ENCODE measurements at regions not wholly inside any gene's neighbourhood (a gene's known extent, or its start where the extent isn't known, plus 50 kb on each side); places are given as distances from the start of the nearest gene placed in this dataset.
"Not testable (repeated sequence)": the region's sequence is repeated elsewhere in the genome, so short reads cannot be mapped to it uniquely, and the experiment has no call there.

DNA sequence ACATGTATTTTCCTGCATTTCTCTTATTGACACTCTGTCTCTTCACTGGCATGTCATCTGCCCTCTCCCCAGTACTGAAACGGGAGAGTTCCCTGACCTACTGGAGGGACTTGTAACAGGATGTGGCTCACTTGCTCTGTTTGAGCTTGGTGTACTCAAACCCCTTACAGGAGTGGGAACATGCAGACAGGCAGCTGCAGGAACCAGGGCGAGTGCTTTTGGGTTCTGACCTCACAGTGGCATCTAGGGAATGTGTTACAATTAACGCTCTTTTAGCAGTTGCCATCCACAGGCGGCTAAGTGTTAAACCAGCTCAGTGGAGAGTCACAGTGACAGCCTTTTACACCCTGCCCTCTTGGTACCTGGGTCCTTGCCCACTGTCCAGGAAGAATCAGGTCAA lies 300.3 kb upstream of the GRAMD2B start:
- 75 to 86% (median 83%) methylated on average over 4 of the region's 4 CpGs for WGBS, 3 donors
- no peak overlapping the region for H3K27ac ChIP-seq (ENCODE audit: low read depth, low read length)

DNA sequence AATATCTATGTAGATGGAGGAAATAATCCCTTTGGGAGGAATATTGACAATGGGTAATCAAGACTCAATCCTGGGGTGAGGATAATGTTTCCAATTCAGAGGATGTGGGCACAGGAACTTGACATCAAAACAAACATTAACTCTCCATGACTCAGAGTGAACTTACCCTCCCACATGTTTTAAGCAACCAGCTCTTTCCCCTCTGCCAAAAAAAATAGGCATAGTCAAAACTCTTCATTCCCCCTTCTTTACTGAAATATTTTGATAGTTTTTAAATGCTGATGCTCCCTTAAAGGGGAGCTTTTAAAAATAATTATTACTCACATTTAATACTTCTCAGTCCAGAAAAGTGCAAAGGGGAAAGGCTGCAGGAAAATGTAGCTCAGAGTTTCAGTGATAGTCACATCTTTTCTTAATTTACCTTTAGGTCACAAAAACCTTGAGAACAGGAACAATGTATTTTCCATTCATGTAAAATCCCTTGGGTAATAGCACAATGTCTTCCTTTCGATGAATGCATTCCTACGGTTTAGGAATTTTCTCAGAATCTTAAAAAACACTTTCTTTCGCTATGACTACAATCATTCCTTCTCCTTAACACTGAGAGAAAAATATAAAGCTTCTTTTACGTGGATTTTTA lies 298.4 kb upstream of the GRAMD2B start:
- whole genome bisulfite sequencing, 3 donors = 67 to 84% (median 68%) methylated on average over 4 of the region's 4 CpGs
- H3K27ac ChIP-seq (ENCODE audit: low read depth, low read length) = no peak overlapping the region

DNA sequence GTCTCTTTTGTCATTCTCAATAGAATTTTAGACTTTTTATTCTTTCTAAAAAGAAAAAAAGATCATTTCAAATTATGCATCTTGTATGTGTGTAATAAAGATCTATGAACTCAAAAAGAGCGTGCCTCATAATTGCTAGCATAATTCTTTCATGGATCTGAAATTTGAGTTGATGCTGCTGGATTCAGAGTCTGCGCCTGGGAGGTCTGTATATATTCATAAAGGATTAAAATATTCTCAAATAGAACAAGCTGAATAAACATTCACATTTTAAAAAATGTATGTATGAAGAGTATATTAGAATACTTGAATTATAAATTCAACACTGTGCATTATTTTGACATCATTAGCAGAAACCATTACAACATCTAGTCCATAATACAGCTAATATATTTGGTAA lies 297.8 kb upstream of the GRAMD2B start:
- WGBS, 3 donors = 91 to 96% (median 95%) methylated on average over 2 of the region's 2 CpGs
- no peak overlapping the region for H3K27ac ChIP-seq (ENCODE audit: low read depth, low read length)

DNA sequence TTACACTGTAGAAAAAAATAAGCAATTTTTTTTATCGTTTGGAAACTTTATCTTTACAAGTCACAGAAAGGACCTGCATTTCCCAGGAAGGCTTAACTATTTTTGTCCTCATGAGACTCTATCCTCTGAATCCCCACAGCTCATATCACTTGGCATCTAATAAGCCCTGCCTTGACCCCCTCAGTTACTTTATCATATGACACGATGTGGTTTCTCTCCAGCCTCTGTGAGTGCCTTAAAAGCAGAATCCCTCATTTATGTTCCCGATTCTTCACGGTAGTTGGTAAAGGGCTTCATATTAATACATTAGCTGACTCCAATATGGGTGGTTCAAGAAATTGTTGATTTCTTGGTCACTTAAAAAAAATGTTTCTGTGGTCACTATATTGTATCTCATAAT lies 296.6 kb upstream of the GRAMD2B start:
- no peak overlapping the region for H3K27ac ChIP-seq (ENCODE audit: low read depth, low read length)
- 80 to 90% (median 89%) methylated on average over 4 of the region's 4 CpGs for WGBS, 3 donors

DNA sequence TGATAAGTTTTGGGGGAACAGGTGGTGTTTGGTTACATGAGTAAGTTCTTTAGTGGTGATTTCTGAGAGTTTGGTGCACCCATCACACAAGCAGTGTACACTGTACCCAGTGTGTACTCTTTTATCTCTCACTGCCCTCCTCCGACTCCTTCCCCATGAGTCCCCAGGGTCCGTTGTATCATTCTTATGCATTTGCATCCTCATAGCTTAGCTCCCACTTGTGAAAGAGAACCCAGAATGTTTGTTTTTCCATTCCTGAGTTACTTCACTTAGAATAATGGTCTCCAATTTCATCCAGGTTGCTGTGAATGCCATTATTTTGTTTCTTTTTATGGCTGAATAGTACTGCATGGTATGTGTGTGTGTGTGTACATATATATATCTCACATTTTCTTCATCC lies 295.8 kb upstream of the GRAMD2B start:
- not testable (repeated sequence) for H3K27ac ChIP-seq (ENCODE audit: low read depth, low read length)
- WGBS, 3 donors = 87 to 94% (median 92%) methylated on average over 2 of the region's 2 CpGs

DNA sequence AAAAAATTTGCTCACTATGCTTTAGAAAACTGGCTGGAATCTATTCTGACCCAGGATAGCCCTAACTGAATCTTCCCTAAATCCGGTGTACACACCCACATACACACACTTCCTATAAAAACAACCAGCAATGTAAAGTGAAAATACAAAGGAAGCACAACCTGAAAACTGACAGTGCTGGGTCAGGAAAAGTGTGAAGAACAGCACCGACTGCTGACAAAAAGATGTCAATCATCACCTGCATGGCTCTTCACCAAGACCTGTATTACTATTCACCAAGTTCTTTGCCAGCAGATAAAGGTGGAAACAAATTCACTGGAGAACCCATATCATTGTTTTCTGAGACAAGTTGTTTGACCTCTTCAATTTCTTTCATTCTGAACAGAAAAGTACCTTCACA lies 293.8 kb upstream of the GRAMD2B start:
- no peak overlapping the region for H3K27ac ChIP-seq (ENCODE audit: low read depth, low read length)
- WGBS, 3 donors = 56 to 81% (median 74%) methylated on average over 2 of the region's 2 CpGs

DNA sequence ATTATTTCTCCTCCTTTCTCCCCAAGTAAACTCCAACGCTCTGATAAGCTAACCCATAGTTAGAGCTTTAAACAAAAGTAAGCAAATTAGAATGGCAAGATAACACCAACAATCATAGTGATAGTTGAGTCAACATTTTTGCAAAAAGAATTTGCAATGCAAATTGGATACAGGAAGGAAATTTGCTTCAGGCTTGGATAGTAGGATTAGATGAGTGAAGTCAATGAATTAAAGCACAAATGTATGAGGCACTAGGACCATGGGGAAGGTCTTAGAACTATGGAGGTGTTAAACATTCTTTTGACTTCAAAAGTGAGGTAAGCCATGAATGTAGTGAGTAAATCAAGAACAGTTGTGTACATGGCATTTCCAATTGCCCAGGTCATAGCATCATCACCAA lies 289.8 kb upstream of the GRAMD2B start:
- WGBS, 3 donors = 56 to 92% (median 90%) methylated on average over 1 of the region's 1 CpG

DNA sequence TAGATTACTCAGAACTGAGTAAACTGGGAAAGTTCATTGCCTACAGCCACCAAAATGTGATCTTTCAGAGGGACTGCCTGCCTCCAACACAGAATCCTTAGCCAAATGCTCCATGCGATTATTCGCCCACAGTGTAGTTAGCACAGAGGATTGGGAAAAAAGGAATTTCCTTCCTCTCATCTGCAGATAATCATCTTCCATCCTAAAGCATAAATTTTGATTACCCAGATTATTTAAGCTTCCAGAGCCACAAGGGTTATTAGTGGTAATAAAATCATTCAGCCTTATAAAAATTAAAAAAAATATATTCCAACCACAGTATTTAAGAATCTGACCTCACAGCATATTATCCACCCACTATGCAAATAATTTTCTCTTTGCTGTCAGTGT lies 285.3 kb upstream of the GRAMD2B start:
- H3K27ac ChIP-seq (ENCODE audit: low read depth, low read length) = no peak overlapping the region
- WGBS, 3 donors = 53 to 92% (median 56%) methylated on average over 2 of the region's 2 CpGs

More for the DNA sequence above, 289.8 kb upstream of the GRAMD2B start:
- H3K27ac ChIP-seq (ENCODE audit: low read depth, low read length) = no peak overlapping the region

DNA sequence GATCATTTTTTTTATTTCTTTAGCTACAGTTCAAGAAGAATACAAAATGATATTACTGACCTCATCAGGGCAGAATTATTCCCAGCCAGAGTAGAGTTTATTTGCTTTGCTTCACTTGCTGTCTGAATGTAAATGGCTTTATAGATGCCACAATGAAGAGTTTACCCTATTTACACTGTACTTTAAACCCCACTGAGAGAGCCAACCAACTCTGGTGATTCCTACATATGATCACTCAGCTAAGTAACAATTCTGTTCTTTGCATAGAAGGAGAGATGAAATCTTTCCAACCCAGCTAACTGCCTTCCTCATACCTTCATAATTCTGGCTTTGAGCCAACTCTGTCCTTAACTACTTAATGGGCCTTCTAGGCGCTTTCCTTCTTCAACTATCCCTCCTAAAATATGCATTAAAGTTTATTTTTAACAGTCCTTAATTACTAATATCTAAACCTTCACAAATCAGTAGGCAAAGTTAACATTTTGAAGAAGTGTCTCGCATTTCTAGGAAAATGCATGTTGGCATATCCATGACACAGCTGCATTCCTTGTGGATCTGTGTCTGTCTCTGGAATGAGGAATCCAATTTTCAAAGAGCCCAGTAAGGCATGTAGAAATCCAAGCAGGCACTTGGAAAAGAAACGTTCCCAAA lies 284.8 kb upstream of the GRAMD2B start:
- no peak overlapping the region for H3K27ac ChIP-seq (ENCODE audit: low read depth, low read length)
- WGBS, 3 donors = 64 to 68% (median 67%) methylated on average over 3 of the region's 3 CpGs

DNA sequence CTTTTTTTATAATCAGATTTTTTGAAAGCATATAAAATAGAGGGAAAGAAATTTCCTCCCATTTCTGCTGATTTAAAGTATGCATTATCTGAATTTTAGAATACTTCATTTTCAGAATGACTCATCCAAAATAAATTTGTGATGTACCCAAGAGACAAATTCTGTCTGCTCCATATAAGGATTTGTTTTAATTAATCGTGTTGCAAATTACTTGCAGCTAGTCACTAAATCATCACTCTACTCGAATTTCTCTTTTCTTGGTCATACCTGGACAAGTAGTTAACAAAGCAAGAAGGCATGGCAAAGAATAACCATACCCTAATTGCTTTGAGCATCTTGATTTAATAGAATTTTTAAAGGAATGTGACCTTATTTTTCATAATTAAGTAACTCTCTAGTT lies 284.1 kb upstream of the GRAMD2B start:
- 64 to 67% (median 66%) methylated on average over 2 of the region's 2 CpGs for WGBS, 3 donors
- H3K27ac ChIP-seq (ENCODE audit: low read depth, low read length) = no peak overlapping the region

DNA sequence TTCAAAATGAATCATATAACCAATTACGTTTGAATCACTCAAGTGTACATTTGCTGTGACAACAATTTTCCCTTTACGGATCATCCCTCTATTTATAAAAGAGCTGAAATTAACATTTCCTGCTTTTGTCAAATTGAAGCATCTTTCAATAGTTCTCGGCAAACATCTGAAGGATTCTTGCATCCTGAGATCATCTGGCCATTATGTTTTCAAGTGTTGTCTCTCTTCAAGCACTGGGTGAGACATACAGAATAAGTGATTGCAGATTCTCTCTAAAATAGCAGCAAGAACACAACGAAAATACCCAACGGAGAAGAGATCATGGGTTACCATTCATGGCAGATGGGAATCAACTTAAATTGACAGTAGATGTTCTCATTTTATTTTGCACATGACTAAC lies 283.4 kb upstream of the GRAMD2B start:
- H3K27ac ChIP-seq (ENCODE audit: low read depth, low read length) = no peak overlapping the region
- WGBS, 3 donors = 42 to 59% (median 48%) methylated on average over 5 of the region's 5 CpGs

DNA sequence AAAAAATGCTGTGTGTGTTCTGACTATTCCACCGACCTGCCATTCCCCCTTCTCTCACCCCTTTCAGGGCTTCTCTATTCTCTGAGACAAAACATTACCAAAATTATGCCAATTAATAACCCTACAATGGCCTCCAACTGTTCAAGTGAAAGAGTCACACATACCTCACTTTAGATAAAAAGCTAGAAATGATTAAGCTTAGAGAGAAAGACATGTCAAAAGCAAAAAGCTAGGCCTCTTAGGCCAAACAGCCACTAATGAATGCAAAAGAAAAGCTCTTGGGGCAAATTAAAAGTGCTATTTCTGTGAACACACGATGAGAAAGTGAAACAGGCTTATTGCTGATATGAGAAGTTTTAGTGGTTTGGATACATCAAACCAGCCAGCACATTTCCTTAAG lies 279.6 kb upstream of the GRAMD2B start:
- 56 to 69% (median 65%) methylated on average over 2 of the region's 2 CpGs for WGBS, 3 donors

DNA sequence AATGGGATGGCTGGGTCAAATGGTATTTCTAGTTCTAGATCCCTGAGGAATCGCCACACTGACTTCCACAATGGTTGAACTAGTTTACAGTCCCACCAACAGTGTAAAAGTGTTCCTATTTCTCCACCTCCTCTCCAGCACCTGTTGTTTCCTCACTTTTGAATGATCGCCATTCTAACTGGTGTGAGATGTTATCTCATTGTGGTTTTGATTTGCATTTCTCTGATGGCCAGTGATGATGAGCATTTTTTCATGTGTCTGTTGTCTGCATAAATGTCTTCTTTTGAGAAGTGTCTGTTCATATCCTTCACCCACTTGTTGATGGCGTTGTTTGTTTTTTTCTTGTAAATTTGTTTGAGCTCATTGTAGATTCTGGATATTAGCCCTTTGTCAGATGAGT lies 272.9 kb upstream of the GRAMD2B start:
- 68 to 93% (median 91%) methylated on average over 2 of the region's 3 CpGs for WGBS, 3 donors
- H3K27ac ChIP-seq (ENCODE audit: low read depth, low read length) = not testable (repeated sequence)

More for the DNA sequence above, 279.6 kb upstream of the GRAMD2B start:
- no peak overlapping the region for H3K27ac ChIP-seq (ENCODE audit: low read depth, low read length)

DNA sequence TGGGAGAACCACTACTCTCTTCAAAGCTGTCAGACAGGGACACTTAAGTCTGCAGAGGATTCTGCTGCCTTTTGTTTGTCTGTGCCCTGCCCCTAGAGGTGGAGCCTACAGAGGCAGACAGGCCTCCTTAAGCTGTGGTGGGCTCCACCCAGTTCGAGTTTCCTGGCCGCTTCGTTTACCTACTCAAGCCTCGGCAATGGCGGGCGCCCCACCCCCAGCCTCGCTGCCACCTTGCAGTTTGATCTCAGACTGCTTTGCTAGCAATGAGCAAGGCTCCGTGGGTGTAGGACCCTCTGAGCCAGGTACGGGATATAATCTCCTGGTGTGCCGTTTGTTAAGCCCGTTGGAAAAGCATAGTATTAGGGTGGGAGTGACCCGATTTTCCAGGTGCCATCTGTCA lies 267.9 kb upstream of the GRAMD2B start:
- H3K27ac ChIP-seq (ENCODE audit: low read depth, low read length) = not testable (repeated sequence)
- 82 to 95% (median 92%) methylated on average over 12 of the region's 12 CpGs for whole genome bisulfite sequencing, 3 donors

DNA sequence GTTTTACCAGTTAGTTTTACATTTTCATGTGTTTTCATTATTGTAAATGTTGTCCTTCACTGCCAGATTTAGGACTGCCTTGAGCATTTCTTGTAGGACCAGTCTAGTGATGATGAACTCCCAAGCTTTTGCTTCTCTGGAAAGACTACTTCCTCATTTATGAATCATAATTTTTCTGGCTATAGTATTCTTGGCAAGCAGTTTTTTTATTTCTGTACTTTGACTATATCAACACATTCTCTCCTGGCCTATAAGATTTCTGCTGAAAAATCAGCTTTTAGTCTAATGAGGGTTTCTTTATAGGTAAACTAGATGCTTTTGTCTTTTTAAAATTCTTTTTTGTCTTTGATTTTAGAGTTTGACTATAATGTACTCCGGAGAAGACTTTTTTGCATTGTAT lies 256.8 kb upstream of the GRAMD2B start:
- WGBS, 3 donors = 94 to 100% (median 98%) methylated on average over 1 of the region's 1 CpG
- no peak overlapping the region for H3K27ac ChIP-seq (ENCODE audit: low read depth, low read length)

DNA sequence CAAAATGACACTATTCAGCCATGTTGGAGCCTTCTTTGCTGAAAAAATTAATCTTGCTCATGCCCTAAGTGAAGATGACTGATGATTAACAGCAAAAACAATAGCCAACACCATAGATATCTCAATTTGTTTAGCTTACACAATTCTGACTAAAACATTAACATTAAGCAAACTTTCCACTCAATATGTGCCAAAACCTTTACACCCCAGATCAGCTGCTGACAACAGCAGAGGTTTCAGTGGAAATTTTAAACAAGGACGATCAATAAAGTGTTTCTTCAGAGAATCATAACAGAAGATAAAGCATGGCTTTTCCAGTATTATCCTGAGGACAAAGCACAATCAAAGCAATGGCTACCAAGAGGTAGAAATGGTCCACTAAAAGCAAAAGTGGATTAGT lies 254.4 kb upstream of the GRAMD2B start:
- WGBS, 3 donors = 58 to 85% (median 84%) methylated on average over 1 of the region's 1 CpG
- H3K27ac ChIP-seq (ENCODE audit: low read depth, low read length) = no peak overlapping the region

DNA sequence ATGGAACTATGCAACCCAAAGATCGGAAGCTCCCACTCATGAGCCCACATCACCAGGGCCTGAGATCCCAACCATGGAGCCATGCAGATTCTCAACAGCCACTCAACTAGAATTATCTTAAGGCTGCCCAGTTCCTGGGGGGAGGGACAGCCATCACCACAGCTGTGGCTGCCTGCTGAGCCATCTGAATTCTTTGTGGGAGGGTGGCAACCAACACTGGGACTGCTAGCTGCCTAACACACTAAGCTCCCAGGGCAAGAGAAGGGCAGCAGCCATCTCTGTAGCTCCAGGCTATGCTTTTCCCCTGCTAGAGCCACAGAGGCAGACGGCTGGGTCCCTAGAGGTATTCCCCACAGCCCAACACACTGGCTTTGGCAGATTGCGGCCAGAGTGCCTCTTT lies 251.3 kb upstream of the GRAMD2B start:
- 90 to 96% (median 93%) methylated on average over 3 of the region's 3 CpGs for WGBS, 3 donors
- H3K27ac ChIP-seq (ENCODE audit: low read depth, low read length) = no peak overlapping the region

DNA sequence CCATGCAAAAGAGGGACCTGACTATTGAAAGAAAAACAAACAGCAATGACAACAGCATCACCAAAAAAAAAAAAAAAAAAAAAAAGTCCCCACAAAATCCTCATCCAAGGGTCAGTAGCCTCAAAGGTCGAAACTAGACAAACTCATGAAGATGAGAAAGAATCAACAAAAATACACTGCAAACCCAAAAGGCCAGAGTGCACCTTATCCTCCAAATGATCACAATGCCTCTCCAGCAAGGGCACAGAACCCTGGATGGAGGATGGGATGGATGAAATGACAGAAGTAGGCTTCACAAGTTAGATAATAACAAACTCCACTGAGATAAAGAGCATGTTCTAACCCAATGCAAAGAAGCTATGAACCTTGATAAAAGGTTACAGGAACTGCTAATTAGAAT lies 250.4 kb upstream of the GRAMD2B start:
- no peak overlapping the region for H3K27ac ChIP-seq (ENCODE audit: low read depth, low read length)
- WGBS, 3 donors = 64 to 100% (median 81%) methylated on average over 1 of the region's 1 CpG

DNA sequence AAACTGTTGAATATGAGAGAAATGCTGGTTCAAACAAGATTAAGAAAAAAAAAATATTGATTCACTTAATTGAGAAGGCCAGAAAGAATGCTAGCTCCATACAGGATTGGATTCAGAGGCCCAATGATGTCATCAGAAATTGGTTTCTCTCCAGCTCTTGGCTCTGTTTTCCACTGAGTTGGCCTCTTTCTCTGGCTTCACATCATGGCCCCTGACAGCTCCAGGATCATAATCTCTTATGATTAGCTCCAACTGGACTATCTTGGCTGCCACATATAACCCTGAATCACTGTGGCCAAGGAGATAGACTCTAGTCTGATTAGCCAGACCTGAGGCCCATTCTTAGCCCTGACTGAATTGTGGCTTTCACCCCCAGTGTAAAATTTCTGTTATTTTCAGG lies 244.7 kb upstream of the GRAMD2B start:
- H3K27ac ChIP-seq (ENCODE audit: low read depth, low read length) = no peak overlapping the region

DNA sequence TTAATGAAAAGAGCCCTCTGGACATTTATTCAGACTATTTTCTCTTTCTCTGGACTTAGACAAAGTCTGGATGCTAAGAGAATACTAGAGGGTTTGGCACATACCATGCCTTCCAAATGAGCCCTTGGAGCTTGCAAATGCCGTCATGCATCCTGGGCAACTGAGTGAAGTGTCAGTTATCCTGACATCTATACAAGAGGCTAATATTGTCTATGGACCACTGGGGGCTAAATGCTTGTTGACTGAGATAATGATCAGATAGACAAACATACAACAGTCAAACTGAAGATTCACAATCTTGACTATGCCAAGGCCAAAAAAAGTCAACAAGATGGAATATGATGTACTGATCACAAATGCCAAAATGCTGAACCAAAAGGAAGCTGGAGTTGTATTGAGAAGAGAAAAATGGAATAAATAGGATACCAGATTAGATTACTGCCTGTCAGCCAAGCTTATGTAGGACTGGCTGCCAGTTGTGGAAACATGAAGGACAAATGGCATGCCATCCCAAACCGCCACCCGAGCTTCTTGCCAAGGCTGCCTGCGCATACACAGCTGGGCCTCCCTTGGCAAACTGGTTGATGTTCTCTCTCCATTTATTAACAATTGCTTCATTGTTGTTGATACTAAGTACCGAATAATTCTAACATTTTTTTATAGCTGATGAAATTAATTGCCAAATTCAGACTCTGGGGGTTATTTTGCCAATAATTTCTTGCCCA lies 240.1 kb upstream of the GRAMD2B start:
- 83 to 87% (median 86%) methylated on average over 5 of the region's 5 CpGs for WGBS, 3 donors
- no peak overlapping the region for H3K27ac ChIP-seq (ENCODE audit: low read depth, low read length)
